ENCODE measurements at regions not wholly inside any gene's neighbourhood (a gene's known extent, or its start where the extent isn't known, plus 50 kb on each side); places are given as distances from the start of the nearest gene placed in this dataset.
"Not testable (repeated sequence)": the region's sequence is repeated elsewhere in the genome, so short reads cannot be mapped to it uniquely, and the experiment has no call there.

- no peak for DNase-seq
Measured at GRCh38 chr6:103874575-103874974, 985.1 kb downstream of the HACE1 start.

- DNase-seq = no peak
Measured at GRCh38 chr6:103872678-103873077, 987.0 kb downstream of the HACE1 start.

- DNase-seq = no peak
Measured at GRCh38 chr6:103872233-103872632, 987.5 kb downstream of the HACE1 start.

GRCh38 chr6:103870970-103871369 is 988.7 kb downstream of the HACE1 start:
- DNase-seq = no peak

GRCh38 chr6:103862297-103862696 is 997.4 kb downstream of the HACE1 start:
- DNase-seq = no peak

GRCh38 chr6:103858003-103858402 is 1001.7 kb downstream of the HACE1 start:
- no peak for DNase-seq

- no peak for DNase-seq
Measured at GRCh38 chr6:103855750-103856149, 1004.0 kb downstream of the HACE1 start.

GRCh38 chr6:103854059-103854458 is 1005.7 kb downstream of the HACE1 start:
- DNase-seq = no peak

GRCh38 chr6:103838457-103838856 is 1021.3 kb downstream of the HACE1 start:
- no peak for DNase-seq

GRCh38 chr6:103826209-103826608 is 1033.5 kb downstream of the HACE1 start:
- no peak for DNase-seq

GRCh38 chr6:103820148-103820547 is 1039.6 kb downstream of the HACE1 start:
- DNase-seq = no peak

- DNase-seq = no peak
Measured at GRCh38 chr6:103819509-103819908, 1040.2 kb downstream of the HACE1 start.

- no peak for DNase-seq
Measured at GRCh38 chr6:103812970-103813369, 1046.7 kb downstream of the HACE1 start.

GRCh38 chr6:103801901-103802479 is 1057.7 kb downstream of the HACE1 start:
- DNase-seq = not testable (repeated sequence)

- DNase-seq = no peak
Measured at GRCh38 chr6:103799971-103800670, 1059.6 kb downstream of the HACE1 start.

GRCh38 chr6:103798166-103798565 is 1061.6 kb downstream of the HACE1 start:
- no peak for DNase-seq

- DNase-seq = no peak
Measured at GRCh38 chr6:103797738-103798137, 1062.0 kb downstream of the HACE1 start.

GRCh38 chr6:103791458-103791857 is 1068.3 kb downstream of the HACE1 start:
- DNase-seq = no peak

- no peak for DNase-seq
Measured at GRCh38 chr6:103784117-103784516, 1075.6 kb downstream of the HACE1 start.

GRCh38 chr6:103783329-103783728 is 1076.4 kb downstream of the HACE1 start:
- peak; percentile 0 for DNase-seq

- DNase-seq = no peak
Measured at GRCh38 chr6:103769431-103769830, 1090.3 kb downstream of the HACE1 start.

- no peak for DNase-seq
Measured at GRCh38 chr6:103750603-103751002, 1109.1 kb downstream of the HACE1 start.

- DNase-seq = no peak
Measured at GRCh38 chr6:103734016-103734415, 1125.7 kb downstream of the HACE1 start.

- DNase-seq = no peak
Measured at GRCh38 chr6:103729658-103730057, 1130.1 kb downstream of the HACE1 start.

Measured in fibroblast of skin of scalp (primary cell).